Activated gamma-delta T cell treated with Interleukin-2 at 50 U/mL for 16 hours (primary cell): ENCODE measurements at regions not wholly inside any gene's neighbourhood (a gene's known extent, or its start where the extent isn't known, plus 50 kb on each side); places are given as distances from the start of the nearest gene placed in this dataset.
"Not testable (repeated sequence)": the region's sequence is repeated elsewhere in the genome, so short reads cannot be mapped to it uniquely, and the experiment has no call there.

Experiments
- DNase-seq: peaks from one replicate; pipeline ENCODE4 v3.0.0-alpha.2; 2020

- DNase-seq: no peak
Observed at GRCh38 chr16:60206516-60206915, 1472.4 kb upstream of the GOT2 start.

DNA sequence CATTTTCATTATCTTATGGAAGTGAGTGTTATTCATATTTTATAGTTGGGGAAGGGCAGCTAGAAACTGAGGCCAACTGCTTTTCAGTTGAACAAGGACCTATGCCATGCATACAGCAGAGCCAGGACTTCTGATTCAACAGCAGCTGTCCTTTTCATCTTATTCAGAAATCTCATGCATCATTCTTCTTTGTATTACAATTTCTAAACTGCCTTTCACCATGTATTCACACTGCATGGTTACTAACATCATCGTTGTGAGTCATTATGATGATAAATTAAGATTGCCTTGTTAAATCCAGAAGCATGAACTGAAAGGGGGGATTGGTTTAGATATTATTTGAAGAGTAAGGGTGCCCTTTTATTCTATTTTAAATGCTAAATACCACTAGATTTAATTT is 1470.1 kb upstream of the GOT2 start:
- DNase-seq: no peak

- DNase-seq: no peak
Observed at GRCh38 chr16:60203525-60204124, 1469.5 kb upstream of the GOT2 start.

DNA sequence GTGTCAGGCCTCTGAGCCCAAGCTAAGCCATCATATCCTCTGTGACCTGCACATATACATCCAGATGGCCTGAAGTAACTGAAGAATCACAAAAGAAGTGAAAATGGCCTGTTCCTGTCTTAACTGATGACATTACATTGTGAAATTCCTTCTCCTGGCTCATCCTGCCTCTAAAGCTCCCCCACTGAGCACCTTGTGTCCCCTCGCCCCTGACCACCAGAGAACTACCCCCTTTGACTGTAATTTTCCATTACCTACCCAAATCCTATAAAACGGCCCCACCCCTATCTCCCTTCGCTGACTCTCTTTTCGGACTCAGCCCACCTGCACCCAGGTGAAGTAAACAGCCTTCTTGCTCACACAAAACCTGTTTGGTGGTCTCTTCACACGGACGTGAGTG is 1466.6 kb upstream of the GOT2 start:
- not testable (repeated sequence) for DNase-seq

DNA sequence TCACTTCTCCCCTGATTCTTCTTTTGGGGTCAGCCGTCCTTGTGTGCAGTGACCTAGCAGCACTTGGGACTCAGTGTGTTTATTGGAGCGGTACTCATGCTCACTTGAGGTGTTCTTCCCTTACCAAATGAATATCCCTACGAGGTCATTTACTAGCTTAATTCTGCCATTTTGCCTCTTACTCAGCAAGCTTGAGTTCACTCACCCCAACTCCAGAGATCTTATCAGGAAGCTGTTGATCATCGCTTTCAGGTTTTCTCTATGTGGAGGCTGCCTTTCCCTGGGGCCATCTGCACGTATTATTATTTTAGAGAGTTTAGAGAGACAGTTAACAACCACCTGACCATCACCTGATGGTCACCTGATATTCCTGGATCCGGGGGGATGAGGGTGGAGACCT is 1466.0 kb upstream of the GOT2 start:
- DNase-seq: no peak

DNA sequence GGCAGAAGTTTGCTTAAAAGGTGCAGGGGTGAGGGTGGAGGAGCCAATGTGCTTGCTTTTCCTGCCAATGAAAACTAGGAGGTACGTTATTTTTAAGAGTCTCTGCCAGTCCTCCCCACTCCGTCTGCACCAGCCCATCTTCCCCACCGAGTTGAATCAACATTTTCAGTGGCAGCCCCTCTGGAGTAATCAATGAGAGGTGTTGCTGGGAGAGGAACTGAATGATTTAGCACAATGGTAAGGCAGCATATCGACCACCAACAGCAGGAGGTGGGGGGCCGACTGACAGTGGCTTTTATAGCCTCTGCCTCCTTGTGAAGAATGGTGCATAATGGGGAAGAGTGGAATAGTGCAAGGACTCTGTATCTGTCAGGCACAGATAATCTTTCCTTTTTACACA is 1465.0 kb upstream of the GOT2 start:
- no peak for DNase-seq

DNA sequence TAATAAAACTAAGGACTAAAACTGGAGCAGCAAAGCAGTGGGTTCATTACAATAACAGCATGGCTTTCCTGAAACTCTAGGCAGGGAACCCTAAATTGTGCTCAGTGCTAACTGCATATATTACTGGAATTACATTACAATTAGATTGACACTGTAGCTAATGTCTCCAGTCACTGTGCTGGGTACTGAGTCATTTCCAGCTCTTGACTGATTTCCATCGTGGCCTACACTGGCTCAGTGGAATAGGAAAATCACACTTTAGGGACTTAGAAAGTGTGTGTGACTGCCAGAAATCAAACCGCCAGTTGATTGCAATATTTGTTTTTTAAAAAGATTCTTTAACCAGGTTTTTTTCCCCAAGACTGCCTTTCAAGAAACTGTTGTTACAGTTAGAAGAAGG is 1447.4 kb upstream of the GOT2 start:
- no peak for DNase-seq

- no peak for DNase-seq
Observed at GRCh38 chr16:60180609-60181008, 1446.5 kb upstream of the GOT2 start.

GRCh38 chr16:60170196-60170595 is 1436.1 kb upstream of the GOT2 start:
- no peak for DNase-seq

- no peak for DNase-seq
Observed at GRCh38 chr16:60166111-60166510, 1432.0 kb upstream of the GOT2 start.

DNA sequence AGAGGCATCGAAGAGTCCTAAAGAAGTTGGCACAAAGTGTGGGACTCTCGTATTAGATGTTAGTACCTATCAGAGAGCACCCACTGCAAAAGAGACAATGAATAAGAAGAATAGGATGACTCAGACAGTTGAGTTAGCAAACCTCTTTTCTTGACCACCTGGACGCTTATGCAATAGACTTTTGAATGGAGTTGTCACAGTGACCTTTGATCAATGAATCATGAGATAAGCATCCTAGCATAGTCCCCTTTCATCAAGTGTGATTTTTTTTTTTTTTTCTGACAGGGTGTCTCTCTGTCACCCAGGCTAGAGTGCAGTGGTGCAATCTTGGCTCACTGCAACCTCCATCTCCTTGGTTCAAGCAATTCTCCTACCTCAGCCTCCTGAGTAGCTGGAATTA is 1417.9 kb upstream of the GOT2 start:
- DNase-seq: no peak

- no peak for DNase-seq
Observed at GRCh38 chr16:60150907-60151306, 1416.8 kb upstream of the GOT2 start.

DNA sequence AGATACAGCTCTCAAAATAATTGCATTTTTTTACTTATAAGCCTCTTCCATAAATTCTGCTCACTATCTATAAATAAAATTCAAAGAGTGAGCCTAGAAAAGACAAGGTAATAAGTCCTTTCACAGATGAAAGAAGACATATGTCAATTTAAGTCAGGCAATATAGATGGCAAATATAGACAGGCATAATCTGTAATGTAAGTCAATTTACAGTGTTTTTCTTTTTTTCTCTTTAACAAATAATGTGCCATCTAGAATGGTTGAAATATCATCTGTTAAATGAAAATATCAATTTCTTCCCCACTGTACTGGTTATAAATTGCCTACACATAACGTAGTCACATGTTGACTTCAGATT is 1409.2 kb upstream of the GOT2 start:
- DNase-seq: no peak

DNA sequence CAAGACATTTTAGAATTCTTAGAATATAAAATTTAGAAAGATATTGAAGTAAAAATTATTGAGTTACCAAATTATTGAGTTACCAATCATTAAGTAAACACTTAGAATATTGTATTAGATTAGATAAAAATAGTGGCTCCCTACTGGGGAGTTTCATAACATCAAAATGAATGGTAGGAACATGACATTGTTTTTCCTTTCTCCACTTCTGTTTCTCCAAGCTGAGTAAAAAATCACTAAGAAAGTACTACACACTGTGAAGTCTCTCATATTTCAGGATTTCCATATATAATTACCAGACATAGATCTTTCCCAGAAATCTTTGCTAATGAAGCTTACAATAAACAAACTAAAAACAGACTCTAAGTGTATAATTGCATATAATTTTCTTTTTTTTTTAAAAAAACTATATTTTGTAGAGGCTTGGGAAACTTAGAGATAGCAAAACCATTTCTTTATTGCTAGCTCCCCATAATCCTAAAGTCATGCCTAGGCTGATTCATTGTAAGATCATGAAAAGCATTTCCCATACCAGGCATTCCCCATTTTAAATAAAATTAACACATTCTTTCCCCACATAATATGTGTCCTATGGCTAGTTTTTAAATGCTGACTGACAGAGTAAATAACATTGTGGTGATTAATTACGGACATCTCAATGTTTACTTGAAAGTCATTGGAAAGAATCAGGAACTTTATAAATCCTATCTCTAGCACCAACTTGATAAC is 1408.7 kb upstream of the GOT2 start:
- DNase-seq: no peak

GRCh38 chr16:60137891-60138290 is 1403.8 kb upstream of the GOT2 start:
- no peak for DNase-seq

GRCh38 chr16:60127196-60127595 is 1393.1 kb upstream of the GOT2 start:
- DNase-seq: no peak

GRCh38 chr16:60126115-60126514 is 1392.0 kb upstream of the GOT2 start:
- not testable (repeated sequence) for DNase-seq

DNA sequence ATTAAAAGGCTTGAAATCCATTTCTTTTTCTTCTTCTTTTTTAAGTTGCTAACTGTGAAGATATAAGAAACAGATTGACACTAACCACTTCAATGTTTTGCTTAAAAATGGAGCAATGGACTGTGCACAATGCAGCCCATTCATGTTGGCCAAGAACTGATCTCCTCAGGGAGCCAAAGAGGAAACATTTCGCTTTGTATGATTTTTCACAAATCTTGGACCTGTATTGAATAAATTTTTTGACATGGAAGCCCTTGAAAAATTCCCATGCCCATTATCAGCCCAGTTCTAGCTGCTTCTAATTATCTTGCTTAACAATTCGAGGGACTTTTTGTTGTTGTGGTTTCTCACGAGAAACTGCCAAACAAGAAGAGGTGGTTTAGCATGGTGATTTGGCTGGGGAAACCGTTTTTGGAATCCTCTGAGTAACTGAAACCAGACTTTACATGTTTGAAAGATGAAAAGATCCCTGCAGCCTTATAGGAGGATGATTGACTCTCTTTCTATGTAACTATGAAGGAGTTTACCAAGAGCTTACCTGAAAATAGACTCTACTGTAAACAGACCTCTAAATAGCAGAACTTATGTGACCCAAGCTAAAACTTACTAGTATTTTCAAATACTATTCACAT is 1389.4 kb upstream of the GOT2 start:
- DNase-seq: no peak

DNA sequence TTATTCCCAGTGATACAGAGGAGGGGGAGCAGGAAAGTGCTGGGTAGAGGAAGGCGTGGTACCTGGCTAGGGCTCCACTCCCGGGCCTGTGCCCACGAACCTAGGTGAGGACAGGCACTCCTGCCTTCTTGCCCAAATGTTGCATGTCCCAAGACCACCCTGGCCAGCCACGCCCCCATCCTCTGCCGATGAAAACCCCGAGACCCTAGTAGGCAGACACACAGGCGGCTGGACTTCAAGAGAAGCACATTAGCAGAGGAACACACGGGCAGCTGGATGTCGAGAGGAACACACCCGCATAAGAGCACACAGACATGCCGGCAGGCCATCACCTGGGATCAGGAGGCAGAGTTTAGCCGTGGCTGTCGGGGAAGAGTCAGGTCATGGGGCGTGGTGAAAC is 1386.5 kb upstream of the GOT2 start:
- DNase-seq: no peak

DNA sequence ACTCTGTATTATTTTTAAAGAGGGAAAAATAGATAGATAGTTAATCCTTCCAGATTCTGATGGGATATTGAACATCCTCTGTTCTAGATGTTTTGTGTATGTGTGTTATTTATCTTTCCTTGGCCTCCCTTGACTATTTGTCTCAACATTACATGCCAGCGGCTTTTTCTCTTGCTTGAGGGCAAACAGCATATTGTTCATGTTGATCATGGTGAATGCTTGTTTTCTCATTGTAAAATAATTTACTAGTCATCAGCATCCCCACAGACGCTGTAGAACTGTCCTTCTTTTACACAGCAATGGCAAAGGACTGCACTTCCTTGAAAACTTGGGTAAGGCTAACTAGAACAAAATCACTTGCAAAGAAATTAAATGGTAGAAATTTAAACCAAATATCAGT is 1376.4 kb upstream of the GOT2 start:
- no peak for DNase-seq

DNA sequence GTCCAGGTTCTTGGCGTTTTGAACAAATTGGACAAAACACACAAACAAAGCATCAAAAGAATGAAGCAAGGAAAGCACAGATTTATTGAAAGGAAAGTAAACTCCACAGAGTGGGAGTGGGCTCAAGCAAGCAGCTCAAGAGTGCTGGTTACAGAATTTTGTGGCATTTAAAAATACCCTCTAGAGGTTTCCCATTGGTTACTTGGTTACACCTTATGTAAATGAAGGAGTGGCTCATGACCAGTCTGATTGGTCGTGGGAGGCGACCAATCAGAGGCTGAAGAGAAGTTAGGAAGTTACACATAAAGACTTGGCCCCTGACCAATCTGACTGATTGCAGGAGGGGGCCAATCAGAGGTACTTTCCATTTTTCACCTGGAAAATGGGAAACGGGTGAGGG is 1373.8 kb upstream of the GOT2 start:
- DNase-seq: no peak

GRCh38 chr16:60107437-60107836 is 1373.3 kb upstream of the GOT2 start:
- DNase-seq: no peak

DNA sequence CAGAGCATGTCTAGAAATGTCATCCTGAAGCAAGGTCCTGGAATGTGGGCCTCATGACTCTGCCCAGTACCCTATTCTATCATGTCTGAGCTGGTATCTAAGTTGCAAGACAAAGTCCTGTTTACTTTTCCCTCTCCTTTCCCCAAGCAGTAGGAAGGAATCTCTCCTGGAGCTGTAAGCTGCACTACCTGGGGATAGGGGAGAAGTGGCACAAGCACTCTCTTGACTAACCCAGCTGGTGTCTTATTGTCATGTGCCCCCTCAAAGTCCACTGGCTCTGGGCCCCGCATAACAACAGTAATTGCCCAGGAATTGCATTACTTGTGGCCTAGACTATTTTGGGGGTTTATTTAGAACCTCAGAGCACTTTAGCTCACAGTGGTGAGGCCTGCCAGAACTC is 1366.3 kb upstream of the GOT2 start:
- DNase-seq: no peak

DNA sequence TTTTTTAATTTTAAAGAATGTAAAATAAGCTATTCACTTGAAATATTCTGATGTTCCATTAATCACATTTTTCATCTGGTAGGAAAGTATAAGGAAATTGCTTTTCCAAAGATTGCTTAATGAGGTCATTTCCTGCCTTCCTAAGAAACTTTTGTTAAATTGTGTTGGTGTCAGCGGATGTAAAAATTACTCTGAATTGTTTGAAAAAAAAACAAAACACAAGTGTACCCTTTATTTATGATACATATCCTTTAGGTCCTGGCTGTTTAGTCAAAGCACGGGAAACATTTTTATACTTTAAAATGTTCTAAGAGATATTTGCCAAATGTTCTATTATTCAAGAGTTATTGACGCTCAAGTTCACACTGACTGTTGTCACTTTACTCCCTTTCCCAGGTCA is 1357.4 kb upstream of the GOT2 start:
- no peak for DNase-seq

GRCh38 chr16:60091071-60091470 is 1357.0 kb upstream of the GOT2 start:
- DNase-seq: no peak
